ENCODE measurements at regions not wholly inside any gene's neighbourhood (a gene's known extent, or its start where the extent isn't known, plus 50 kb on each side); places are given as distances from the start of the nearest gene placed in this dataset.

- no peak for TF ChIP-seq EZH2 (IDR thresholded peaks at IDR 0.05; ENCODE audit: insufficient read depth, low read length)
- TF ChIP-seq, protein P1, sequence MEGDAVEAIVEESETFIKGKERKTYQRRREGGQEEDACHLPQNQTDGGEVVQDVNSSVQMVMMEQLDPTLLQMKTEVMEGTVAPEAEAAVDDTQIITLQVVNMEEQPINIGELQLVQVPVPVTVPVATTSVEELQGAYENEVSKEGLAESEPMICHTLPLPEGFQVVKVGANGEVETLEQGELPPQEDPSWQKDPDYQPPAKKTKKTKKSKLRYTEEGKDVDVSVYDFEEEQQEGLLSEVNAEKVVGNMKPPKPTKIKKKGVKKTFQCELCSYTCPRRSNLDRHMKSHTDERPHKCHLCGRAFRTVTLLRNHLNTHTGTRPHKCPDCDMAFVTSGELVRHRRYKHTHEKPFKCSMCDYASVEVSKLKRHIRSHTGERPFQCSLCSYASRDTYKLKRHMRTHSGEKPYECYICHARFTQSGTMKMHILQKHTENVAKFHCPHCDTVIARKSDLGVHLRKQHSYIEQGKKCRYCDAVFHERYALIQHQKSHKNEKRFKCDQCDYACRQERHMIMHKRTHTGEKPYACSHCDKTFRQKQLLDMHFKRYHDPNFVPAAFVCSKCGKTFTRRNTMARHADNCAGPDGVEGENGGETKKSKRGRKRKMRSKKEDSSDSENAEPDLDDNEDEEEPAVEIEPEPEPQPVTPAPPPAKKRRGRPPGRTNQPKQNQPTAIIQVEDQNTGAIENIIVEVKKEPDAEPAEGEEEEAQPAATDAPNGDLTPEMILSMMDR (IDR thresholded peaks at IDR 0.05; ENCODE audit: insufficient read depth, low read depth, low read length), result no peak
- Histone ChIP-seq H3K79me2 (ENCODE audit: insufficient read depth, low read length) (no peaks in the 10 kb centered on the region), H3K4me2 (ENCODE audit: low read length) (no peak overlapping the region), H3K4me1 (ENCODE audit: insufficient read depth, low read length) (no peaks in the 10 kb centered on the region), H4K20me1 (ENCODE audit: insufficient read depth, low read length) (no peaks in the 10 kb centered on the region), H2AFZ (ENCODE audit: low read depth, low read length) (no peak overlapping the region), H3K9ac (ENCODE audit: low read length) (no peak overlapping the region), H3K27ac (ENCODE audit: low read depth, low read length) (no peak overlapping the region), H3K27me3 (ENCODE audit: insufficient read depth, low read length) (no peaks in the 10 kb centered on the region), H3K36me3 (ENCODE audit: insufficient read depth, low read length) (no peaks in the 10 kb centered on the region), H3K9me3 (ENCODE audit: insufficient read depth, low read depth, low read length) (no peaks in the 10 kb centered on the region), H3K4me3 (ENCODE audit: insufficient read depth, low read depth, low read length) (no peak overlapping the region)
- no peak overlapping the region for H3K4me3 Mint-ChIP-seq (ENCODE audit: unreplicated experiment)
- H3K4me1 Mint-ChIP-seq (ENCODE audit: low read depth, unreplicated experiment), result peaks cover 2% of the 10 kb centered on the region
- no peaks in the 10 kb centered on the region for H3K27me3 Mint-ChIP-seq (ENCODE audit: low read depth, unreplicated experiment)
- H3K36me3 Mint-ChIP-seq (ENCODE audit: low read depth, unreplicated experiment), result no peaks in the 10 kb centered on the region
- FAIRE-seq, result no peak
- no peak overlapping the region for H3K27ac Mint-ChIP-seq (ENCODE audit: unreplicated experiment)
- DNase-seq (ENCODE audit: low read depth), result no peak
- no peaks in the 10 kb centered on the region for H3K9me3 Mint-ChIP-seq (ENCODE audit: unreplicated experiment)
Observed at GRCh38 chr11:37598381-37598780, 1000.3 kb upstream of the RAG2 start.

DNA sequence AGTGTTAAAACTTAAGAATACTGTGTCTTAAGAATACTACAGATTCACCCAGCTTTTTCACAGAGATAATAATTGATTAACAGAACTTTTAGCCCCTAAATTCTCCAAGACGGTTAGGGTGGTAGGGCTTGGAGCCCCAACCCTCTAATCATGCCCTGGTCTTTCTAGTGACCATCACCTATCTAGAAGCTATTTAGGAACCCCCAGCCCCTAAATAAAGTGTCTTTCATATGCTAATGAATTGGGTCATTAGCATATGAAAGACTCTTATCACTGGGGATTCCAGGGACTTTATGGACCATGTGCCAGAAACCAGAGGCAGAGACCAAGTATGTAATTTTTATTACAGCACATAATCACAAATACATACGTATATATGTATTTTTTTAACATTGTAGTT lies 999.7 kb upstream of the RAG2 start:
- H3K36me3 ChIP-seq (ENCODE audit: insufficient read depth, low read length), result no peaks in the 10 kb centered on the region
- H3K79me2 ChIP-seq (ENCODE audit: insufficient read depth, low read length), result no peaks in the 10 kb centered on the region
- peaks cover 2% of the 10 kb centered on the region for H3K4me1 Mint-ChIP-seq (ENCODE audit: low read depth, unreplicated experiment)
- H3K4me3 Mint-ChIP-seq (ENCODE audit: unreplicated experiment), result no peak overlapping the region
- H3K4me2 ChIP-seq (ENCODE audit: low read length), result no peak overlapping the region
- H3K36me3 Mint-ChIP-seq (ENCODE audit: low read depth, unreplicated experiment), result no peaks in the 10 kb centered on the region
- no peak overlapping the region for H3K27ac Mint-ChIP-seq (ENCODE audit: unreplicated experiment)
- H3K4me3 ChIP-seq (ENCODE audit: insufficient read depth, low read depth, low read length), result no peak overlapping the region
- no peaks in the 10 kb centered on the region for H4K20me1 ChIP-seq (ENCODE audit: insufficient read depth, low read length)
- no peaks in the 10 kb centered on the region for H3K27me3 ChIP-seq (ENCODE audit: insufficient read depth, low read length)
- no peak for FAIRE-seq
- H3K9me3 Mint-ChIP-seq (ENCODE audit: unreplicated experiment), result no peaks in the 10 kb centered on the region
- TF ChIP-seq EZH2 (IDR thresholded peaks at IDR 0.05; ENCODE audit: insufficient read depth, low read length), result no peak
- TF ChIP-seq, protein P1 (IDR thresholded peaks at IDR 0.05; ENCODE audit: insufficient read depth, low read depth, low read length), result no peak
- no peaks in the 10 kb centered on the region for H3K9me3 ChIP-seq (ENCODE audit: insufficient read depth, low read depth, low read length)
- no peak overlapping the region for H3K27ac ChIP-seq (ENCODE audit: low read depth, low read length)
- no peak overlapping the region for H3K9ac ChIP-seq (ENCODE audit: low read length)
- no peak for DNase-seq (ENCODE audit: low read depth)
- H3K27me3 Mint-ChIP-seq (ENCODE audit: low read depth, unreplicated experiment), result no peaks in the 10 kb centered on the region
- H2AFZ ChIP-seq (ENCODE audit: low read depth, low read length), result no peak overlapping the region
- no peaks in the 10 kb centered on the region for H3K4me1 ChIP-seq (ENCODE audit: insufficient read depth, low read length)

GRCh38 chr11:37595845-37596244 lies 997.8 kb upstream of the RAG2 start:
- Histone ChIP-seq H3K4me1 (ENCODE audit: insufficient read depth, low read length) (no peaks in the 10 kb centered on the region), H2AFZ (ENCODE audit: low read depth, low read length) (no peak overlapping the region), H3K4me3 (ENCODE audit: insufficient read depth, low read depth, low read length) (no peak overlapping the region), H3K4me2 (ENCODE audit: low read length) (no peak overlapping the region), H4K20me1 (ENCODE audit: insufficient read depth, low read length) (no peaks in the 10 kb centered on the region), H3K27me3 (ENCODE audit: insufficient read depth, low read length) (no peaks in the 10 kb centered on the region), H3K9ac (ENCODE audit: low read length) (no peak overlapping the region), H3K36me3 (ENCODE audit: insufficient read depth, low read length) (no peaks in the 10 kb centered on the region), H3K27ac (ENCODE audit: low read depth, low read length) (no peak overlapping the region), H3K79me2 (ENCODE audit: insufficient read depth, low read length) (no peaks in the 10 kb centered on the region), H3K9me3 (ENCODE audit: insufficient read depth, low read depth, low read length) (no peaks in the 10 kb centered on the region)
- no peak overlapping the region for H3K27ac Mint-ChIP-seq (ENCODE audit: unreplicated experiment)
- no peak for DNase-seq (ENCODE audit: low read depth)
- TF ChIP-seq EZH2 (IDR thresholded peaks at IDR 0.05; ENCODE audit: insufficient read depth, low read length), result no peak
- TF ChIP-seq, protein P1 (IDR thresholded peaks at IDR 0.05; ENCODE audit: insufficient read depth, low read depth, low read length), result no peak
- no peaks in the 10 kb centered on the region for H3K36me3 Mint-ChIP-seq (ENCODE audit: low read depth, unreplicated experiment)
- no peak overlapping the region for H3K4me3 Mint-ChIP-seq (ENCODE audit: unreplicated experiment)
- peaks cover 2% of the 10 kb centered on the region for H3K4me1 Mint-ChIP-seq (ENCODE audit: low read depth, unreplicated experiment)
- H3K27me3 Mint-ChIP-seq (ENCODE audit: low read depth, unreplicated experiment), result no peaks in the 10 kb centered on the region
- no peak for FAIRE-seq
- H3K9me3 Mint-ChIP-seq (ENCODE audit: unreplicated experiment), result no peaks in the 10 kb centered on the region
